T-helper 2 cell treated with Interferon-gamma antibody and Interleukin-4, amounts not matched to agents 100 ng/mL and 5 ng/mL, for 36 hours (primary cell): ENCODE measurements at regions not wholly inside any gene's neighbourhood (a gene's known extent, or its start where the extent isn't known, plus 50 kb on each side); places are given as distances from the start of the nearest gene placed in this dataset.

Experiments
- intact Hi-C: fragments of 100-400 bp; cut with micrococcal nuclease; formaldehyde crosslinking; loops from one replicate; pipeline ENCODE4 v1.15.1; 2023

- intact Hi-C loops: no loop called here
Observed at GRCh38 chr17:13405807-13406206, 195.9 kb downstream of the HS3ST3A1 start.

GRCh38 chr17:13405080-13405479 lies 196.6 kb downstream of the HS3ST3A1 start:
- intact Hi-C loops: no loop called here

- intact Hi-C loops: no loop called here
Observed at GRCh38 chr17:13403982-13404946, 197.5 kb downstream of the HS3ST3A1 start.

GRCh38 chr17:13400491-13400890 lies 201.2 kb downstream of the HS3ST3A1 start:
- intact Hi-C loops: no loop called here

- intact Hi-C loops: no loop called here
Observed at GRCh38 chr17:13398853-13399252, 202.9 kb downstream of the HS3ST3A1 start.

- intact Hi-C loops: no loop called here
Observed at GRCh38 chr17:13398091-13398490, 203.6 kb downstream of the HS3ST3A1 start.

GRCh38 chr17:13395862-13396261 lies 205.9 kb downstream of the HS3ST3A1 start:
- intact Hi-C loops: no loop called here

GRCh38 chr17:13395346-13395745 lies 206.4 kb downstream of the HS3ST3A1 start:
- intact Hi-C loops: no loop called here

GRCh38 chr17:13393841-13394710 lies 207.7 kb downstream of the HS3ST3A1 start:
- intact Hi-C loops: no loop called here

- intact Hi-C loops: no loop called here
Observed at GRCh38 chr17:13387952-13388351, 213.8 kb downstream of the HS3ST3A1 start.

GRCh38 chr17:13387236-13387635 lies 214.5 kb downstream of the HS3ST3A1 start:
- intact Hi-C loops: no loop called here

GRCh38 chr17:13385481-13385911 lies 216.2 kb downstream of the HS3ST3A1 start:
- intact Hi-C loops: no loop called here

- intact Hi-C loops: no loop called here
Observed at GRCh38 chr17:13384626-13385025, 217.1 kb downstream of the HS3ST3A1 start.

GRCh38 chr17:13378361-13378760 lies 223.4 kb downstream of the HS3ST3A1 start:
- intact Hi-C loops: no loop called here

GRCh38 chr17:13374203-13375143 lies 227.3 kb downstream of the HS3ST3A1 start:
- intact Hi-C loops: no loop called here

GRCh38 chr17:13372432-13372831 lies 229.3 kb downstream of the HS3ST3A1 start:
- intact Hi-C loops: no loop called here

- intact Hi-C loops: no loop called here
Observed at GRCh38 chr17:13367154-13367553, 234.6 kb downstream of the HS3ST3A1 start.

- intact Hi-C loops: no loop called here
Observed at GRCh38 chr17:13365331-13365730, 236.4 kb downstream of the HS3ST3A1 start.

GRCh38 chr17:13363771-13364170 lies 238.0 kb downstream of the HS3ST3A1 start:
- intact Hi-C loops: no loop called here

- intact Hi-C loops: no loop called here
Observed at GRCh38 chr17:13362341-13363122, 239.2 kb downstream of the HS3ST3A1 start.
